ENCODE measurements at regions not wholly inside any gene's neighbourhood (a gene's known extent, or its start where the extent isn't known, plus 50 kb on each side); places are given as distances from the start of the nearest gene placed in this dataset.

DNA sequence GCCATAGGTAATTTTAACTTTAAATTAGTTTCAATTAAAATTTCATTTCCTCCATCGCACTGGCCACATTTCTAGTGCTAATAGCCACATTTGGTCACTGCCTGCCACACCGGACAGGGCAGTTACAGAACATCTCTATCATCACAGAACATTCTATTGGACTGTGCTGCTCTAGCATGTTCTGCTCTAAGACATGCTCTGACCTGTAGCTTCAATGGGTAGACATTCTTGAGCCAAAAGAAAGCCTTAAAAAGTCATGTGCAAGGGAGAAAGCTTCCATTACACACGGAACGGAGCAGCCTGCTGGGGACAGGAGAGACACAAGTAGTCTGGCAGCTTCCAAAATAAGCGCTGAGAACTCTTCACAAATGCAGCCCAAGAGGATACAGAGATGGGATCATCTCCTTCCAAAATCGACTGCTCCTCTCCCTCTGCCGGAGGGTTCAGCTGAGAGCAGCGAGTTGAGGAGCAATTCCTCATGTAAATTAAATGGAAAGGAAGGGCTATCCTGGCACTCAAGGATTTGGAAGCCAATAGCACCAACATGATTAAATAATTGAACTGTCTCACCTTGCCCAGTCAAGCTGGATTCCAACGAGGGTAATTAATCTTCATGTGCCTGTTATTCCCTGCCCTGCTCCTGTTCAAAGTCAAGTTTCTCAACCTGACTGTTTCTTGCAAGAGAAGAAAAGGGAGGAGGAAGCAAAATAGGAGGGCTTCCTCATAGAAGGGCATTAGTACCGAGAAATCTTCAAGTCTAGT, 336.4 kb upstream of the NOCT start:
- TF ChIP-seq CTCF (conservative IDR thresholded peaks at IDR 0.05 in 1 of 2, IDR thresholded peaks at IDR 0.05 in 1 of 2; ENCODE audit: extremely low read depth in 1 of 2, insufficient read depth in 1 of 2, low read depth in 1 of 2, low read length in 2 of 2) (no peak), EZH2 (IDR thresholded peaks at IDR 0.05; ENCODE audit: borderline replicate concordance, low read length) (no peak)
